ENCODE measurements at regions not wholly inside any gene's neighbourhood (a gene's known extent, or its start where the extent isn't known, plus 50 kb on each side); places are given as distances from the start of the nearest gene placed in this dataset.

GRCh38 chr4:45323453-45324058 lies 597.2 kb upstream of the GNPDA2 start:
- no peak for TF ChIP-seq POLR2A (IDR thresholded peaks at IDR 0.05; ENCODE audit: low read length)
- no peak for TF ChIP-seq GATA1 (IDR thresholded peaks at IDR 0.05; ENCODE audit: low read depth, low read length)
